ENCODE measurements at regions not wholly inside any gene's neighbourhood (a gene's known extent, or its start where the extent isn't known, plus 50 kb on each side); places are given as distances from the start of the nearest gene placed in this dataset.

- TF ChIP-seq CTCF (IDR thresholded peaks at IDR 0.05; ENCODE audit: low read depth, low read length) (no peak), MYC (IDR thresholded peaks at IDR 0.05; ENCODE audit: low read depth, low read length) (no peak), POLR2A (IDR thresholded peaks at IDR 0.05; ENCODE audit: extremely low read depth, insufficient read length) (no peak)
- no peak for DNase-seq (ENCODE audit: low read depth)
- no peak overlapping the region for H3K4me3 ChIP-seq (ENCODE audit: low read depth, low read length)
Observed at GRCh38 chr5:120362426-120362825, 101.7 kb upstream of the PRR16 start.

- DNase-seq (ENCODE audit: low read depth): no peak
- no peak for TF ChIP-seq CTCF (IDR thresholded peaks at IDR 0.05; ENCODE audit: low read depth, low read length)
- no peak for TF ChIP-seq POLR2A (IDR thresholded peaks at IDR 0.05; ENCODE audit: extremely low read depth, insufficient read length)
Observed at GRCh38 chr5:120365656-120366446, 98.2 kb upstream of the PRR16 start.

DNA sequence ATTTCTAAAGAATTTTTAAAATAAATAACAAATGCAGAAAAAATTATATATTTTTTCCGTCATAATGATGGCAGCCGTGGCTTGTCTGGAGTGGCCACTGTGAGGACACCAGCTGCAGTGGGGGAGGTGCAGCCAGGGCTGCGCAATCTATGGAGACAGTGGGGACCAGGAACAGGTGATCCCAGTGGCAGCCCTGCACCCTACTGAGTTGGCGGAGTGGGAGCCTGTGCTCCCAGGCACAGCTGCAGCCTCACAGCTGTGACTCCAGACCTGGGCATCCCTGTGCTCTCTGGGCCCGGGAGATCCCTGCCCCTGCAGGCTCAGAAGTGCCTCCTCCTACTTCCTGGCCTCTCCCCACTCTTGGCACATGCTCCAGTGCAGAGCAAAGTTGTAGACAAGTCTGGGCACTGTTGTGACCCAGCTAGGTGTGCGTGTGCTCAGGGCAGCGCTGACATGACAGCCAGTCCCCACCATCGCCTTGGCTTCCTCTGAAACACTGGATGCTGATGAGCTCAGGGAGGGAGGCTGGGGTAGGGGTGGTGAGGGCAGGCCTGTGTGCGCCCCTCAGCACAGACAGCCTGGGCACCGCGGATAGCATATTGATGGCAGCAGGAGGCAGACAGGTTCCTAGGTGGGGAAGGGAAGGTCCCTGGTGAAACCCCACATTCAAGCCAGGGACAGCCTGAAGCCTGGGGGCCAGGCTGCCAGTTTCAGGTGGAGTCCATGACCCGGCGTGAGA lies 96.0 kb upstream of the PRR16 start:
- DNase-seq (ENCODE audit: low read depth): no peak
- TF ChIP-seq CTCF (IDR thresholded peaks at IDR 0.05; ENCODE audit: low read depth, low read length): no peak
- no peak for TF ChIP-seq POLR2A (IDR thresholded peaks at IDR 0.05; ENCODE audit: extremely low read depth, insufficient read length)
- TF ChIP-seq MYC (IDR thresholded peaks at IDR 0.05; ENCODE audit: low read depth, low read length): no peak
- TF ChIP-seq MAX (IDR thresholded peaks at IDR 0.05; ENCODE audit: low read depth, low read length): no peak

More at GRCh38 chr5:120365656-120366446, 98.2 kb upstream of the PRR16 start:
- H3K4me3 ChIP-seq (ENCODE audit: low read depth, low read length): no peak overlapping the region

DNA sequence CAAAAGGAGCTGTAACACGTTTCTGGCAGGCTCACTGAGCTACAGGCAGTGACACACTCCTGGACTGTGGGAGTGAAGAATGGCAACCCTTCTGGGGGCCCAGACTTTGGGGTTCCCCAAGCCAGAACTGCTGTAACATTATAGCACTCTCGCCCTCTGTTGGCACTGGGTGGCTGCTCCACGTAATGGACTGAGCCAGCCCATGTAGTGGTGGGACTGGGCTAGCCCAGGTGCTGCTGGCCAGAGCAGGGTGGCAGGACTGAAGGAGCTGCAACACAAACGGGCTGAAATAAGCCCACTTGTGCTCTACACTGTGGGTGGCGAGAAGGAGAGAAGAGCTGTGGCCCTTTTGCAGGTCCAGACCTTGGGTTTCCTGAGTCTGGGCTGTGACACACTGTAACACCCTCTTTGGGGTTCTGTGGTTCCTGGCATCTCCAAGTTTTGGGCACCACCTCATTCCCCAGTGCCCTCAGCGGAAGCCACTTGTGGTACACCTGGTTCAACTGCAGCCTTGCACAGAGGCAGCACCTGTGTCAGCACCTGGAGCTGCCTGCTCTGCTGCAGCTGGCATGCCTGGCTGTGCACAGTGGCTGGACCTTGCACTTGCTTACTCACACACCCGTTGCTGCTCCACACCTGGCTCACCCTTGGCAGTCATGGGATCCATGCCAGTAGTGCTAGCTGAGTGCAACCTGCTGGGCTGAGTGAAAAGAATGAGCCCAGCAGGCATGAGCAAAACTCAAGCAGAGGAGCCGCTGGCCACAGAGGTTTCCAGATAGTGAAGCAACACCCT lies 95.0 kb upstream of the PRR16 start:
- DNase-seq (ENCODE audit: low read depth): no peak
- no peak overlapping the region for H3K4me3 ChIP-seq (ENCODE audit: low read depth, low read length)
- TF ChIP-seq CTCF (IDR thresholded peaks at IDR 0.05; ENCODE audit: low read depth, low read length): no peak
- TF ChIP-seq POLR2A (IDR thresholded peaks at IDR 0.05; ENCODE audit: extremely low read depth, insufficient read length): no peak
- no peak for TF ChIP-seq MAX (IDR thresholded peaks at IDR 0.05; ENCODE audit: low read depth, low read length)
- no peak for TF ChIP-seq MYC (IDR thresholded peaks at IDR 0.05; ENCODE audit: low read depth, low read length)

More for the DNA sequence above, 96.0 kb upstream of the PRR16 start:
- H3K4me3 ChIP-seq (ENCODE audit: low read depth, low read length): no peak overlapping the region

- no peak for TF ChIP-seq MAX (IDR thresholded peaks at IDR 0.05; ENCODE audit: low read depth, low read length)
- no peak for TF ChIP-seq POLR2A (IDR thresholded peaks at IDR 0.05; ENCODE audit: extremely low read depth, insufficient read length)
- no peak for TF ChIP-seq MYC (IDR thresholded peaks at IDR 0.05; ENCODE audit: low read depth, low read length)
- no peak for TF ChIP-seq CTCF (IDR thresholded peaks at IDR 0.05; ENCODE audit: low read depth, low read length)
- no peak for DNase-seq (ENCODE audit: low read depth)
- no peak overlapping the region for H3K4me3 ChIP-seq (ENCODE audit: low read depth, low read length)
Observed at GRCh38 chr5:120372899-120373298, 91.2 kb upstream of the PRR16 start.

All from NB4 (cell line).